ENCODE measurements at regions not wholly inside any gene's neighbourhood (a gene's known extent, or its start where the extent isn't known, plus 50 kb on each side); places are given as distances from the start of the nearest gene placed in this dataset.

- H3K36me3 ChIP-seq (ENCODE audit: control insufficient read depth in 5 of 5, insufficient read depth in 5 of 5, low read length in 5 of 5), result no peaks in the 10 kb centered on the region
- no peaks in the 10 kb centered on the region for H3K4me1 ChIP-seq (ENCODE audit: control insufficient read depth in 5 of 5, insufficient read depth in 5 of 5, low read length in 5 of 5)
- H3K27me3 ChIP-seq (ENCODE audit: control insufficient read depth in 5 of 5, insufficient read depth in 4 of 5, low read length in 5 of 5), result no peaks in the 10 kb centered on the region
- no peak overlapping the region for H3K27ac ChIP-seq (ENCODE audit: low read depth, low read length)
- H3K4me3 ChIP-seq (ENCODE audit: low read depth in 1 of 5, low read length in 5 of 5), result no peak overlapping the region
- peaks cover 0 to 2% (median 0%) of the 10 kb centered on the region in 5 donors for H3K9me3 ChIP-seq (ENCODE audit: control insufficient read depth in 5 of 5, low read length in 5 of 5)
- no peak overlapping the region for H3K9ac ChIP-seq (ENCODE audit: low read length in 5 of 5)
These were observed 353.4 kb downstream of the OLFM4 start for GRCh38 chr13:53382008-53382407.

- Histone ChIP-seq H3K27ac (ENCODE audit: low read depth, low read length) (no peak overlapping the region), H3K27me3 (ENCODE audit: control insufficient read depth in 5 of 5, insufficient read depth in 4 of 5, low read length in 5 of 5) (no peaks in the 10 kb centered on the region), H3K4me3 (ENCODE audit: low read depth in 1 of 5, low read length in 5 of 5) (no peak overlapping the region), H3K9ac (ENCODE audit: low read length in 5 of 5) (no peak overlapping the region), H3K36me3 (ENCODE audit: control insufficient read depth in 5 of 5, insufficient read depth in 5 of 5, low read length in 5 of 5) (no peaks in the 10 kb centered on the region), H3K4me1 (ENCODE audit: control insufficient read depth in 5 of 5, insufficient read depth in 5 of 5, low read length in 5 of 5) (no peaks in the 10 kb centered on the region), H3K9me3 (ENCODE audit: control insufficient read depth in 5 of 5, low read length in 5 of 5) (no peaks in the 10 kb centered on the region)
These were observed 369.4 kb downstream of the OLFM4 start for GRCh38 chr13:53398051-53398450.

GRCh38 chr13:53405616-53406015, 377.0 kb downstream of the OLFM4 start:
- H3K4me1 ChIP-seq (ENCODE audit: control insufficient read depth in 5 of 5, insufficient read depth in 5 of 5, low read length in 5 of 5), result no peaks in the 10 kb centered on the region
- peaks cover 0 to 2% (median 0%) of the 10 kb centered on the region in 5 donors for H3K27me3 ChIP-seq (ENCODE audit: control insufficient read depth in 5 of 5, insufficient read depth in 4 of 5, low read length in 5 of 5)
- no peaks in the 10 kb centered on the region for H3K36me3 ChIP-seq (ENCODE audit: control insufficient read depth in 5 of 5, insufficient read depth in 5 of 5, low read length in 5 of 5)
- H3K9me3 ChIP-seq (ENCODE audit: control insufficient read depth in 5 of 5, low read length in 5 of 5), result peaks cover 0 to 5% (median 0%) of the 10 kb centered on the region in 5 donors
- H3K4me3 ChIP-seq (ENCODE audit: low read depth in 1 of 5, low read length in 5 of 5), result no peak overlapping the region
- no peak overlapping the region for H3K9ac ChIP-seq (ENCODE audit: low read length in 5 of 5)
- no peak overlapping the region for H3K27ac ChIP-seq (ENCODE audit: low read depth, low read length)

DNA sequence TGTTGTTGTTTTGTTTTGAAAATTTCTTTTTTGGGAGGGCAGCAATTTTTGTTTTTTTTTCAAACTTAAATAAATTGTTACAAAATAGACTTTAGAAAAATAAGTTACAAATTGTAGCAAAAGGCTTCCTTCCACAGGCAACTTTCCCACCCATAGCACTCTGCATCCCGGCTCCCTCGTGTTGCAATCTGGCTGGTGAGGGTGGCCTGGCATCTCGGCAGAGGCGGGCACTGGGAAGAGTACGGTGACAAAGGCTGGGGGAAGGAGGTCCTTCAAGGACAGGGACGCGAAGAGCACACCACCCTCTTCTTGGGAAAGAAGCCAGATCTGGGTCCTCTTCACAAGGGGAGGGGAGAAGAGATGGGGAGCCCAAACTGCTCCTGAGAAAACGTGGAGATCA, 379.7 kb downstream of the OLFM4 start:
- Histone ChIP-seq H3K4me3 (ENCODE audit: low read depth in 1 of 5, low read length in 5 of 5) (no peak overlapping the region), H3K4me1 (ENCODE audit: control insufficient read depth in 5 of 5, insufficient read depth in 5 of 5, low read length in 5 of 5) (no peaks in the 10 kb centered on the region), H3K36me3 (ENCODE audit: control insufficient read depth in 5 of 5, insufficient read depth in 5 of 5, low read length in 5 of 5) (no peaks in the 10 kb centered on the region), H3K9me3 (ENCODE audit: control insufficient read depth in 5 of 5, low read length in 5 of 5) (peaks cover 0 to 5% (median 0%) of the 10 kb centered on the region in 5 donors), H3K9ac (ENCODE audit: low read length in 5 of 5) (no peak overlapping the region), H3K27ac (ENCODE audit: low read depth, low read length) (no peak overlapping the region), H3K27me3 (ENCODE audit: control insufficient read depth in 5 of 5, insufficient read depth in 4 of 5, low read length in 5 of 5) (peaks cover 0 to 2% (median 0%) of the 10 kb centered on the region in 5 donors)

- no peaks in the 10 kb centered on the region for H3K36me3 ChIP-seq (ENCODE audit: control insufficient read depth in 5 of 5, insufficient read depth in 5 of 5, low read length in 5 of 5)
- no peak overlapping the region for H3K9ac ChIP-seq (ENCODE audit: low read length in 5 of 5)
- no peaks in the 10 kb centered on the region for H3K4me1 ChIP-seq (ENCODE audit: control insufficient read depth in 5 of 5, insufficient read depth in 5 of 5, low read length in 5 of 5)
- H3K27ac ChIP-seq (ENCODE audit: low read depth, low read length), result no peak overlapping the region
- H3K4me3 ChIP-seq (ENCODE audit: low read depth in 1 of 5, low read length in 5 of 5), result no peak overlapping the region
- peaks cover 0 to 2% (median 0%) of the 10 kb centered on the region in 5 donors for H3K27me3 ChIP-seq (ENCODE audit: control insufficient read depth in 5 of 5, insufficient read depth in 4 of 5, low read length in 5 of 5)
- peaks cover 0 to 5% (median 0%) of the 10 kb centered on the region in 5 donors for H3K9me3 ChIP-seq (ENCODE audit: control insufficient read depth in 5 of 5, low read length in 5 of 5)
These were observed 380.4 kb downstream of the OLFM4 start for GRCh38 chr13:53408847-53409568.

DNA sequence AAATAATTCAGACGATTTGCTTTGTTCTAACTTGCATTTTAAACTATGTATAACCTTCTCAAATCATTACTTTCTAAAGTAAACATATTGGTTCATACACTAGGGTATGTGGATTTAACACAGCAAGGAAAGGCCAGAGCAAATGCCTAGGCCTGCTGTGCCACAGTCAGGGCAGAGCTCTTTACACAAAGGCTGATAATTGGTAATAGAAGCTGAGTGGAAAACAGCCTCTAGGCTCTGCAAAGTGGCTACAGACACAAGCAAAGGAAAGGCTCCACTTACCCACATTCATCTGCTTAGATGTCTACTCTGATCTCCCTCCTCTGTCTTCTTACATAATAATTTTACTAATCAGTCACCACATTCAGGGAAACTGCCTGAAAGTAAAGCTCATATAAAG, 382.9 kb downstream of the OLFM4 start:
- Histone ChIP-seq H3K4me1 (ENCODE audit: control insufficient read depth in 5 of 5, insufficient read depth in 5 of 5, low read length in 5 of 5) (no peaks in the 10 kb centered on the region), H3K9ac (ENCODE audit: low read length in 5 of 5) (no peak overlapping the region), H3K27me3 (ENCODE audit: control insufficient read depth in 5 of 5, insufficient read depth in 4 of 5, low read length in 5 of 5) (no peaks in the 10 kb centered on the region), H3K4me3 (ENCODE audit: low read depth in 1 of 5, low read length in 5 of 5) (no peak overlapping the region), H3K9me3 (ENCODE audit: control insufficient read depth in 5 of 5, low read length in 5 of 5) (peaks cover 0 to 5% (median 0%) of the 10 kb centered on the region in 5 donors), H3K36me3 (ENCODE audit: control insufficient read depth in 5 of 5, insufficient read depth in 5 of 5, low read length in 5 of 5) (no peaks in the 10 kb centered on the region), H3K27ac (ENCODE audit: low read depth, low read length) (no peak overlapping the region)

DNA sequence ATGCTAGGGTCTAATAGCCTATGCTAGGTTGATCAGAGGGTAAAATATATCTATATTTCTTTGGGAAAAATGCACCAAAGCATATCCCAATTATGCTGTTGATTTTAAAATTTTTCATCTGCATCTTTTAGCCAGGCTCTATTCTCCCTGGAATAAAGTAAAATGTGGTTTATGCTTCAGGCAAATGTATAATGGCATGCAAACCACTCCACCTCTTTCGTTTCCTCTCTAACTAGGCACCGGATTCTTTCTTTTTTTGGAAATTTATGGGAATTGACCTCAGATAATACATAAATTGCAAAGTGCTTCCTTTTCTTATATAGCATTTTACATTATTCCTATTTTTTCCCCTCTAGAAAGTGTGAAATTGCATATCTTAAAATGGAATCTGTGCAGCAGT, 386.5 kb downstream of the OLFM4 start:
- no peaks in the 10 kb centered on the region for H3K4me1 ChIP-seq (ENCODE audit: control insufficient read depth in 5 of 5, insufficient read depth in 5 of 5, low read length in 5 of 5)
- no peaks in the 10 kb centered on the region for H3K27me3 ChIP-seq (ENCODE audit: control insufficient read depth in 5 of 5, insufficient read depth in 4 of 5, low read length in 5 of 5)
- no peak overlapping the region for H3K9ac ChIP-seq (ENCODE audit: low read length in 5 of 5)

DNA sequence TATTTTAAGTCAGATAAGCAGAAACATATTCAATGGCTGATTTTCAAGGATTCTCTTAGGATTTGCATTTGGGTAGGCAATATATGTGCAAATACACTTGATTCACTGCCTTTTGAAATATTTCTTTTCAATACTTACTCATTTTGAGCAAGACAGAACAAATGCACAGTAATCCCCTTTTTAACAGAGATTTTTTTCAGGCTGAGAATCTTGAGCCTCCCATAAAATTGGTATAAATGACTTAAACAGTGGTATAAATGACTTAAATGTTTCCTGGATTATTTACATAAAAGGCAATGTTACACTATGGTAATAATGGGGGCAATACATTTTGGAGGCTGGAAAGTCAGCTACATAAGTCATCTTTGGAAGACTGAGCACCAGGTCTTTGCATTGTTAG, 389.0 kb downstream of the OLFM4 start:
- H3K27me3 ChIP-seq (ENCODE audit: control insufficient read depth in 5 of 5, insufficient read depth in 4 of 5, low read length in 5 of 5), result no peaks in the 10 kb centered on the region
- no peak overlapping the region for H3K9ac ChIP-seq (ENCODE audit: low read length in 5 of 5)
- no peaks in the 10 kb centered on the region for H3K9me3 ChIP-seq (ENCODE audit: control insufficient read depth in 5 of 5, low read length in 5 of 5)
- H3K4me3 ChIP-seq (ENCODE audit: low read depth in 1 of 5, low read length in 5 of 5), result no peak overlapping the region
- H3K27ac ChIP-seq (ENCODE audit: low read depth, low read length), result no peak overlapping the region
- no peaks in the 10 kb centered on the region for H3K36me3 ChIP-seq (ENCODE audit: control insufficient read depth in 5 of 5, insufficient read depth in 5 of 5, low read length in 5 of 5)
- no peaks in the 10 kb centered on the region for H3K4me1 ChIP-seq (ENCODE audit: control insufficient read depth in 5 of 5, insufficient read depth in 5 of 5, low read length in 5 of 5)

More for the DNA sequence above, 386.5 kb downstream of the OLFM4 start:
- Histone ChIP-seq H3K27ac (ENCODE audit: low read depth, low read length) (no peak overlapping the region), H3K36me3 (ENCODE audit: control insufficient read depth in 5 of 5, insufficient read depth in 5 of 5, low read length in 5 of 5) (no peaks in the 10 kb centered on the region), H3K9me3 (ENCODE audit: control insufficient read depth in 5 of 5, low read length in 5 of 5) (no peaks in the 10 kb centered on the region), H3K4me3 (ENCODE audit: low read depth in 1 of 5, low read length in 5 of 5) (no peak overlapping the region)

DNA sequence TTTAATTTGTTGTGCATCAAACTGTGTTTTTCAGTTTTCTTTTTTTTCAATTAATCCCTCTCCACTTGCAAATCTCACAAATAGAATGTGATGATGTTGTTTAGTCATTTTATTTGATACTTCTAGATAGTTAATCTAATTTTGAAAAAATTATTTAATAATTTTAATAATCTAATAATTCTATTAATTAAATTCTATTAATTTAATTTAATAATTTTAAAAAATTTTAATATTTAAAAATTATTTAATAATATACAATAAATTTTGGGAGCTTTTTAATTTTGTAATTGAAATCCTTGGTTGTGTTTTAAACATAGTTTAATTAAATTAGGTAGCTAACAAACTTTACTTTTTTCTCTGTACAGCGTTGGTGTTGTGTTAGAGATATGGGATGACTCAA, 393.8 kb downstream of the OLFM4 start:
- H3K9ac ChIP-seq (ENCODE audit: low read length in 5 of 5), result no peak overlapping the region
- no peak overlapping the region for H3K4me3 ChIP-seq (ENCODE audit: low read depth in 1 of 5, low read length in 5 of 5)
- H3K9me3 ChIP-seq (ENCODE audit: control insufficient read depth in 5 of 5, low read length in 5 of 5), result no peaks in the 10 kb centered on the region
- no peaks in the 10 kb centered on the region for H3K4me1 ChIP-seq (ENCODE audit: control insufficient read depth in 5 of 5, insufficient read depth in 5 of 5, low read length in 5 of 5)
- H3K36me3 ChIP-seq (ENCODE audit: control insufficient read depth in 5 of 5, insufficient read depth in 5 of 5, low read length in 5 of 5), result no peaks in the 10 kb centered on the region
- H3K27me3 ChIP-seq (ENCODE audit: control insufficient read depth in 5 of 5, insufficient read depth in 4 of 5, low read length in 5 of 5), result no peaks in the 10 kb centered on the region
- H3K27ac ChIP-seq (ENCODE audit: low read depth, low read length), result no peak overlapping the region

DNA sequence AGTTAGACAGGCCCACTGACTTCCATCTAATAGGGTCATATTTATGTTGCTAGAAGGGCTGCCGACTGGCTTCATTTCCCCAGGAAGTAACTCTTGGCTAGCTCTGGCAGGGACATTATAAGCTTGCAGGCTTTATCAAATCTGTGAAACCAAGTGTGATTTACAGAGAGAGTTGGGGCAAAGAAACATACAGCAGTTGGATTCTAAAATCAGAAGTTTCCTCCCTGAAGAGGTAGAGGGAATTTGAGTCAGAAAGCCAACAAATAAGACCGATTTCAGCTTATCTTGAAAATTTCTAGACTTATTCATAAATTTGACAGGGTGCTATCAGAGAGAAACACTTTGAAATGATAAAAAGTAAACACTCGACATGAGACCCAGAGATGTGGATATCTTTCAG, 407.8 kb downstream of the OLFM4 start:
- Histone ChIP-seq H3K9me3 (ENCODE audit: control insufficient read depth in 5 of 5, low read length in 5 of 5) (peaks cover 0 to 3% (median 2%) of the 10 kb centered on the region in 5 donors), H3K27me3 (ENCODE audit: control insufficient read depth in 5 of 5, insufficient read depth in 4 of 5, low read length in 5 of 5) (no peaks in the 10 kb centered on the region), H3K36me3 (ENCODE audit: control insufficient read depth in 5 of 5, insufficient read depth in 5 of 5, low read length in 5 of 5) (no peaks in the 10 kb centered on the region), H3K9ac (ENCODE audit: low read length in 5 of 5) (no peak overlapping the region), H3K27ac (ENCODE audit: low read depth, low read length) (no peak overlapping the region), H3K4me3 (ENCODE audit: low read depth in 1 of 5, low read length in 5 of 5) (no peak overlapping the region), H3K4me1 (ENCODE audit: control insufficient read depth in 5 of 5, insufficient read depth in 5 of 5, low read length in 5 of 5) (no peaks in the 10 kb centered on the region)
